ENCODE measurements at regions not wholly inside any gene's neighbourhood (a gene's known extent, or its start where the extent isn't known, plus 50 kb on each side); places are given as distances from the start of the nearest gene placed in this dataset.
"Not testable (repeated sequence)": the region's sequence is repeated elsewhere in the genome, so short reads cannot be mapped to it uniquely, and the experiment has no call there.

- H3K18ac ChIP-seq (ENCODE audit: low read length); H3K4ac ChIP-seq (ENCODE audit: low read length); H3K23ac ChIP-seq (ENCODE audit: low read depth, low read length, poor library complexity); H2BK15ac ChIP-seq (ENCODE audit: low read length); H3K4me1 ChIP-seq (ENCODE audit: control insufficient read depth in 2 of 2, insufficient read depth in 1 of 2, low read depth in 1 of 2, low read length in 2 of 2); H2BK5ac ChIP-seq (ENCODE audit: low read length); H2BK12ac ChIP-seq (ENCODE audit: low read length); H3K27ac ChIP-seq (replicated peaks; ENCODE audit: low read length); H2BK120ac ChIP-seq (ENCODE audit: low read depth, low read length); H3K36me3 ChIP-seq (replicated peaks in 1 of 2; ENCODE audit: control insufficient read depth in 2 of 2, insufficient read depth in 2 of 2, low read length in 2 of 2); H3K9me3 ChIP-seq (replicated peaks in 1 of 2; ENCODE audit: control insufficient read depth in 2 of 2, insufficient read depth in 1 of 2, low read depth in 1 of 2, low read length in 2 of 2); H3K79me1 ChIP-seq (ENCODE audit: low read depth, low read length); H2AFZ ChIP-seq (ENCODE audit: low read length); H4K8ac ChIP-seq (ENCODE audit: low read depth, low read length); H3K14ac ChIP-seq (ENCODE audit: low read length); H2AK5ac ChIP-seq (ENCODE audit: low read depth, low read length); DNase-seq (ENCODE audit: low spot score); H3K4me2 ChIP-seq (ENCODE audit: insufficient read depth, low read length, poor library complexity, severe bottlenecking); H4K91ac ChIP-seq (ENCODE audit: low read depth, low read length, poor library complexity); H3K27me3 ChIP-seq (ENCODE audit: control insufficient read depth in 3 of 3, insufficient read depth in 3 of 3, low read depth in 1 of 3, low read length in 3 of 3); H3K4me3 ChIP-seq (ENCODE audit: low read length in 2 of 2); H3K9ac ChIP-seq (ENCODE audit: low read depth, low read length, poor library complexity): not testable (repeated sequence)
- WGBS, 2 donors (ENCODE audit: extremely low coverage in 2 of 2, insufficient read length in 2 of 2, insufficient replicate concordance in 1 of 2) = no CpG with 5 or more reads among the region's 15 CpGs
These were observed 203.9 kb upstream of the ZNF469 start for GRCh38 chr16:88178896-88179295.

- not testable (repeated sequence) for H3K79me1 ChIP-seq (ENCODE audit: low read depth, low read length); H3K23ac ChIP-seq (ENCODE audit: low read depth, low read length, poor library complexity); H3K14ac ChIP-seq (ENCODE audit: low read length); H3K27ac ChIP-seq (replicated peaks; ENCODE audit: low read length); H3K4me3 ChIP-seq (ENCODE audit: low read length in 2 of 2); H2AK5ac ChIP-seq (ENCODE audit: low read depth, low read length); H3K4me2 ChIP-seq (ENCODE audit: insufficient read depth, low read length, poor library complexity, severe bottlenecking); H4K8ac ChIP-seq (ENCODE audit: low read depth, low read length); H2AFZ ChIP-seq (ENCODE audit: low read length); H2BK5ac ChIP-seq (ENCODE audit: low read length); DNase-seq (ENCODE audit: low spot score); H2BK12ac ChIP-seq (ENCODE audit: low read length); H3K27me3 ChIP-seq (ENCODE audit: control insufficient read depth in 3 of 3, insufficient read depth in 3 of 3, low read depth in 1 of 3, low read length in 3 of 3); H3K18ac ChIP-seq (ENCODE audit: low read length); H3K9ac ChIP-seq (ENCODE audit: low read depth, low read length, poor library complexity); H3K9me3 ChIP-seq (replicated peaks in 1 of 2; ENCODE audit: control insufficient read depth in 2 of 2, insufficient read depth in 1 of 2, low read depth in 1 of 2, low read length in 2 of 2); H3K36me3 ChIP-seq (replicated peaks in 1 of 2; ENCODE audit: control insufficient read depth in 2 of 2, insufficient read depth in 2 of 2, low read length in 2 of 2); H3K4ac ChIP-seq (ENCODE audit: low read length); H4K91ac ChIP-seq (ENCODE audit: low read depth, low read length, poor library complexity); H3K4me1 ChIP-seq (ENCODE audit: control insufficient read depth in 2 of 2, insufficient read depth in 1 of 2, low read depth in 1 of 2, low read length in 2 of 2); H2BK120ac ChIP-seq (ENCODE audit: low read depth, low read length); H2BK15ac ChIP-seq (ENCODE audit: low read length)
- WGBS, 2 donors (ENCODE audit: extremely low coverage in 2 of 2, insufficient read length in 2 of 2, insufficient replicate concordance in 1 of 2) = no CpG with 5 or more reads among the region's 33 CpGs
These were observed 199.5 kb upstream of the ZNF469 start for GRCh38 chr16:88182967-88183881.

- WGBS, 2 donors (ENCODE audit: extremely low coverage in 2 of 2, insufficient read length in 2 of 2, insufficient replicate concordance in 1 of 2) = no CpG with 5 or more reads among the region's 14 CpGs
- H4K91ac ChIP-seq (ENCODE audit: low read depth, low read length, poor library complexity); H3K18ac ChIP-seq (ENCODE audit: low read length): not testable (repeated sequence)
These were observed 198.7 kb upstream of the ZNF469 start for GRCh38 chr16:88184053-88184452.

GRCh38 chr16:88184566-88185355 lies 198.0 kb upstream of the ZNF469 start:
- H3K27ac ChIP-seq (replicated peaks; ENCODE audit: low read length); H3K4me2 ChIP-seq (ENCODE audit: insufficient read depth, low read length, poor library complexity, severe bottlenecking); H3K14ac ChIP-seq (ENCODE audit: low read length); H3K4ac ChIP-seq (ENCODE audit: low read length); DNase-seq (ENCODE audit: low spot score); H2AK5ac ChIP-seq (ENCODE audit: low read depth, low read length); H4K8ac ChIP-seq (ENCODE audit: low read depth, low read length); H2BK12ac ChIP-seq (ENCODE audit: low read length); H3K4me3 ChIP-seq (ENCODE audit: low read length in 2 of 2); H3K27me3 ChIP-seq (ENCODE audit: control insufficient read depth in 3 of 3, insufficient read depth in 3 of 3, low read depth in 1 of 3, low read length in 3 of 3); H2BK120ac ChIP-seq (ENCODE audit: low read depth, low read length); H2BK5ac ChIP-seq (ENCODE audit: low read length); H2BK15ac ChIP-seq (ENCODE audit: low read length); H3K23ac ChIP-seq (ENCODE audit: low read depth, low read length, poor library complexity); H3K4me1 ChIP-seq (ENCODE audit: control insufficient read depth in 2 of 2, insufficient read depth in 1 of 2, low read depth in 1 of 2, low read length in 2 of 2); H2AFZ ChIP-seq (ENCODE audit: low read length); H3K18ac ChIP-seq (ENCODE audit: low read length); H3K36me3 ChIP-seq (replicated peaks in 1 of 2; ENCODE audit: control insufficient read depth in 2 of 2, insufficient read depth in 2 of 2, low read length in 2 of 2); H4K91ac ChIP-seq (ENCODE audit: low read depth, low read length, poor library complexity); H3K9me3 ChIP-seq (replicated peaks in 1 of 2; ENCODE audit: control insufficient read depth in 2 of 2, insufficient read depth in 1 of 2, low read depth in 1 of 2, low read length in 2 of 2); H3K9ac ChIP-seq (ENCODE audit: low read depth, low read length, poor library complexity); H3K79me1 ChIP-seq (ENCODE audit: low read depth, low read length): not testable (repeated sequence)
- no CpG with 5 or more reads among the region's 36 CpGs for WGBS, 2 donors (ENCODE audit: extremely low coverage in 2 of 2, insufficient read length in 2 of 2, insufficient replicate concordance in 1 of 2)

More at GRCh38 chr16:88184053-88184452, 198.7 kb upstream of the ZNF469 start:
- not testable (repeated sequence) for H3K27ac ChIP-seq (replicated peaks; ENCODE audit: low read length); H4K8ac ChIP-seq (ENCODE audit: low read depth, low read length); H3K9me3 ChIP-seq (replicated peaks in 1 of 2; ENCODE audit: control insufficient read depth in 2 of 2, insufficient read depth in 1 of 2, low read depth in 1 of 2, low read length in 2 of 2); H2BK120ac ChIP-seq (ENCODE audit: low read depth, low read length); H2BK12ac ChIP-seq (ENCODE audit: low read length); H3K4me2 ChIP-seq (ENCODE audit: insufficient read depth, low read length, poor library complexity, severe bottlenecking); H2AK5ac ChIP-seq (ENCODE audit: low read depth, low read length); H3K14ac ChIP-seq (ENCODE audit: low read length); H3K79me1 ChIP-seq (ENCODE audit: low read depth, low read length); H3K9ac ChIP-seq (ENCODE audit: low read depth, low read length, poor library complexity); H2BK15ac ChIP-seq (ENCODE audit: low read length); H2AFZ ChIP-seq (ENCODE audit: low read length); H3K4me3 ChIP-seq (ENCODE audit: low read length in 2 of 2); H3K27me3 ChIP-seq (ENCODE audit: control insufficient read depth in 3 of 3, insufficient read depth in 3 of 3, low read depth in 1 of 3, low read length in 3 of 3); DNase-seq (ENCODE audit: low spot score); H3K36me3 ChIP-seq (replicated peaks in 1 of 2; ENCODE audit: control insufficient read depth in 2 of 2, insufficient read depth in 2 of 2, low read length in 2 of 2); H3K4ac ChIP-seq (ENCODE audit: low read length); H2BK5ac ChIP-seq (ENCODE audit: low read length); H3K23ac ChIP-seq (ENCODE audit: low read depth, low read length, poor library complexity); H3K4me1 ChIP-seq (ENCODE audit: control insufficient read depth in 2 of 2, insufficient read depth in 1 of 2, low read depth in 1 of 2, low read length in 2 of 2)

Measured in neuronal stem cell (in vitro differentiated cells).